Activated CD8-positive, alpha-beta memory T cell treated with anti-CD3 and anti-CD28 coated beads, Interleukin-2, amount 50 U/mL, for 48 hours (primary cell): ENCODE measurements at regions not wholly inside any gene's neighbourhood (a gene's known extent, or its start where the extent isn't known, plus 50 kb on each side); places are given as distances from the start of the nearest gene placed in this dataset.

Experiments used
- DNase-seq: peaks from one replicate; pipeline ENCODE4 v3.0.0-alpha.2; 2020

DNA sequence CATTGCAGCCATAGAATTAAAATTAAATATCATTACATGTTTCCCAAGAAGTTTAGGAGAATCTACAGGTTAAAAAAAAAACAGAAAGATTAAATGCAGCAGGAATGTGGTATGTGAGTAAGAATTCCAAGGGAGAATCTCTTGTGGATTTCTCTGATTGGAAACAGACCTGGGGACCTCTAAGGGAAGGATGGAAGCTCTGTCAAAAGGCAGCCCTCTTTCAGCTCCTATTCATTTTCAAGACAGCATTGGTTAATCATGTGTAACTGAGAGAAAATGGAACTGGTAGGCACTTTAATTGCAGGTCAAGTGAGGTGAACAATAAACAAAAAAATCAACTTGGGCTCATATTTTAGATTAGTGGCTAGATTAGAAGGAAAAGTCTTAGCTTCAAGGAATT, 81.4 kb upstream of the MTPN start:
- no peak for DNase-seq

DNA sequence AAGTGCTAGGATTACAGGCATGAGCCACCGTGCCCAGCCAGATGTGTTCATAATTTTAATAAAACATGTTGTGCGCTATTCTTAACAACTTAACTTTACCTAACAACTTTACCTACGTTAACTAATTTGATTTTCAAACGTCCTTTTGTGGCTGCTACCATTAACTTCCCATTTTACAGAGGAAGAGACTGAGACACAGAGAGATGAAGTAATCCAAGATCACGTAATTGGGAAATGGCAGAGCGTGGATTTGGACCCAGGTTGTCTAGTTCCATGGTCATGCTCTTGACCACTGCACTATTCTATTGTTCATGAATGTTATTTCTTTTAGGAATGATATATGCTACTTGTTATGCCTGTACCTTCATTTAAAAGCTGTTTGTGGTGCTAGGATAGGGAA, 80.3 kb upstream of the MTPN start:
- DNase-seq: no peak

DNA sequence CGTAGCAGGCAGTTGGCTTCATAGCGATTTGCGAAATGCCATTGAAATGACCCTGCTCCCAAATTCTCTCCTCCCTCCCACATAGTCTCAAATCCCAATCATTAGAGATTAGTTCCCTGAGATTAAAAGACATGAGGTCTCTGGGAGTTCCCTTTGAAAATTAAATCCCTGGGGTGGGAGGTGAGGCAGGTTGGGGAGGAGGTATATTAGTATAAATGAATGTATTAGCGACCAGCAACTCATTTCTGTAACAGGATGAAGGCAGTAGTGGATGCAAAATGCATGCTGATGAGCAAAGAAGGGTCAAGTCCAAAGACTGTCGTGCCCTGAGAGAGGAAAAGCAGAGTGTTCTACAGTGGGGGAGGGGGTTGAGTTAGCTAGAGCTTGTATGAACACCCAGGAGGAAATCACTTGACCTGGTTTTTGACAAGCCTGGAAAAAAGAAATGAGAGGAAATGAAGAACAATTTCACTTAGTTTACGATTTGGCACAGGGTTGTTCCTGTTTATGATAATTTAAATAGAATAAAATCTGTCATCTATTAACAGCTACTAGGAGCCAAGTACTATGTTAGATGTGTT, 79.6 kb upstream of the MTPN start:
- DNase-seq: no peak

DNA sequence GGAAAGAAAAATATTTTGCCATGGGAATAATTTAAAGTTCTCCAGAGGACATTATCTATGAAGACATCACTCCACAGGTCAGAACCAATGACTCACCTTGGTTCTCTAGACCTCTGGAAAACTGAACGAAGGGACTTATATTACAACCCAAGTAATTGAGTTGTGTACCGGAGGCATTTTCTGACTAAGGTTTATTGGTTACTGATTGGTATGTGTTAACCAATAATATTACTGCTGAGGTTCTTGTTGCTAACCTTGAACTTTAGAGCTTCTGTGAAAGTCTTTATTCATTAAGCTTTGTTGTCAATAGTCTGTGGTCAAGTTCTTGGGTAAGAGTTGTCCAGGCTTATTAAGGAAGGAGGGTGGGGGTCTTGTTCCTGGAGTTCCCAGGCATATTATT, 78.1 kb upstream of the MTPN start:
- DNase-seq: no peak

DNA sequence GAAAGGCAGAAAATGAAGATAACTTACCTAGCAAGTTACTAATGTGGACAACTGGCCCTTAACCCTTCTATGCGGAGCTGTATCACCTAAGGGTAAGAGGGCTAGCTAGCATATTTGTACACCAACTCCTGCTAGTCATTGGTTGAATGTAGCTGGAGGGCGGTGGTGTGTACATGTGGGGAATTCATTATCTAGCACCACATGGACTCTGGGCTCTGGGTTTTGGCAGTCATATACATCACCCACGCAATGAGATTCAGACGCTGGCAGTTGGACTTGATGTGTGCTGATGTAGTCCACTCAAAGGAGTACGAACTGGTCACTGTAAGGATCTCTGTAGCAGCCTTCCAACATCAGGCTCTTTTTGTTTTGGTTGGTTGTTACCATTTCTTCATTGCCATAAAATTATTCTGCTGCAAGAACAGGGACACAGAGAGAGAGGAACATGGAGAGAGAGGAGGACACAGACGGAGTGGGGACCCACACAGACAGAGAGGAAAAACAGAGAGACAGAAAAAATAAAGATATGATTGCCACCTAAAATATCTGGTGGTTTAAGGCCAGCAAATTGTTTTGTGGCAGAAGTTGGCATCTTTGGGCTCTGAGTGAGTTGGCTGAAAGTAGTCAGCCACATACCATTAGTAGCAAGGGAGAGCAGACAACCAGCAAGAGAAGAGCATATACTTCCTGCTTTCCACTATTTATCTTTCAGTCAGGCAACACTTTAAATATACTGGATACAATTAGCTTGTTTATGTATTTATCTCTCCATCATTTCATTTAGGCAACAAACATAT, 76.7 kb upstream of the MTPN start:
- no peak for DNase-seq

DNA sequence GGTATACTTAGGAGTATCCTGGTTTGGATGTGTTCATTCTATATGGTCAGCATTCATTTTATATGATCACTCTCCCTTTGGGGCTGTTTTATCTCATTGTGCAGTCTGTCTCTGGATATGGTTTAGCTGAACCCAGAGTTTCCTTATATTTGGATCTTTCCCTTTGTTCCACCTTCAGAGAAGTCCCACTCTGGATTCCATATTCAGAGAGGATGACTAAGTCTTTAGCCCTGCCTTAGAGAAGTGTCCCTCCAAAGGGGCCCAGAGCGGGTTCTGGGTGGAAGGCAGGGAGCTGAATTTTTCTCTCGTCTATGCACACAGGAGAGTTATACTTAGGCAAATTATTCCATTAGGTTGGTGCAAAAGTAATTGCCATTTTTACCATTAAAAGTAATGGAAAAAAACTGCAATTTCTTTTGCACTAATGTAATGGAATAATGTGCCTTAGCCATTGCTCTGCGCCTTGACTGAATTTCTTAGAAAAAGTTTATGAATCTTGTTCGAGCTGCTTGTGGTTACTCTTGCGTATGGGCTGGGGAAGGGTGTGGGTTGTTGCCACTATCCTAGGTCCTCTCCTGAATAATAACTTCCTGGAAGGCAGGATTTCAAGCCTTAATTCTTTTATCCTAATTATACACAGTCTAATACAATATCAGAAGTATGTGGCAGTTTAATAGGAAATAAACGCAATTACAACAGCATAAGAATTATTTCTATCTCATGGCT, 74.2 kb upstream of the MTPN start:
- DNase-seq: no peak

DNA sequence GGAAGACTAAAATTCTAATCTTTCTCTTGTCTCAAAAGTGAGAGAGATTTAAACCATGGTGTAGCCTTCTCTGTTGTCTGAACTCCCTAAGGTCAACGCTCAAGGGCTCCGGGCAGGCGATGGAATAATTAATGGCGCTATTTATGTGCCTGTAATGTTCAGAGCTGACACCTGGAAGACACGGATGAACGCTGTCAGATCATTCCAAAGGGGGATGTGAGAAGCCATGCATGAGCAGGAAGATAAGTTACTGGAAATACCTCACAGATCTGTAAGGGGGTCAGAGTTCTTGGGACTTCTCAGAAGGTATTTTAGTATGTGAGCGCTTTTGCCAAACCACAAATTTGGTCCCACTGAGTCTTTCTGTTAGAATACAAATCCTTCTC, 73.3 kb upstream of the MTPN start:
- no peak for DNase-seq

DNA sequence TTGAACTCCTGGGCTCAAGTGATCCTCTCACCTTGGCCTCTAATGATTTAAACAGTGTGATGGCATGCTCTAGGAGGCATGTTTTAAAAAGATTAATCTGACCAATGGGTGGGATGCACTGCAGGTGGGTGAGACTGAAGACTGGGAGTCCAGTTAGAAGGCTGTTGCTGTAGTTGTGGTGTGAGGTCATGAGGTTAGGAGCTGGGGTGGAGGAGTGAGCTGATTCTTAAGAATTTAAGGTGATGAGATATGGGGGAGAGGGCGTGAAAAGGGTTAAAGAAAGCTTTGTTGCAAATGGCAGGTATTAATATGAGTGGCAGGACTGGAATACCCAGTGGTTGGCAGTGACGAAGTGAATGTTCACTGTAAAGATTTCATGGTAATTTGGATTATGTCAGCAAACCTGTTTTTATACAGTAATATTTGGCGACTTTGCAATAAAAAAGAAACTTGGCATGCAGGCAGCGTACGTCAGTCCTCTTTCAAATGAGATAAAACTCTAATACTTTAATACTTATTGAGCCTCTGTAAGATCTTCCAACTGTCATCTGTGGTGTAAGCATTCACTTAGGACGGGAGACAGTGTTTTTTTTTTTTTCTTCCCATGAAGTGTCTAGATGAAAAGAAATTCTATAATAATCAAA, 72.8 kb upstream of the MTPN start:
- DNase-seq: no peak

DNA sequence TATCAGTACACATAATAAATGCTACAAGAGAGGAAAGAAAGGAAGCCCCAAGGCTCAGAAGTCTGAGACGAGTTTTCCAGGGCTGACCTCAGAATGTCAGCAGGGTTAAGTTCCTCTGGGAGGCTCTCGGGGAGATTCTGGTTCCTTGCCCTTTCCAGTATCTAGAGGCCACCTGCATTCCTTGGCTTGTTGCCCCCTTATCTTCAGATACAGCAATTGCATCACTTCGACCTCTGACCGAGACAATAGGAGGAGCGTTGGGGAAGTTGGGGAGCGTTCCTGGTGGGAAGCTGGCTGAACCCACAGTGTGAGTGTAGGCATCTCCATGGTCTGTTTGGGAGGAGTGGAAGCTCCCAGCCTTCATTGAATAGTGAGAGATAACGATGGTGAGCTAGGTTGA, 72.0 kb upstream of the MTPN start:
- no peak for DNase-seq

DNA sequence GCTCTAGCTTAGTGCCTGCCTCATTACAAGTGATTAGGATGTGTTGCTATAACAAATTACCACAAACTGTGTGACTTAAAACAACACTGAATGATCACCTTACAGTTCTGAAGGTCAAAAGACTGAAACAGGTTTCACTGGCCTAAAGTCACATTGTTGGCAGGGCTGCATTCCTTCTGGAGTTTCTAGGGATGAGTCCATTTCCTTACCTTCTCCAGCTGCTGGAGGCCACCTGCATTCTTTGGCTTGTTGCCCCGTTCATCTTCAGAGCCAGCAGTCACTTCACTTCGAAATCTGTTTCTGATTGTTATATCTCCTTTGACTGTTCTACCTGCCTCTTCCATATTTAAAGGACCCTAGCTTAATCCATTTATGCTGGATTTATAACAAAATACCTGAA, 69.4 kb upstream of the MTPN start:
- no peak for DNase-seq

DNA sequence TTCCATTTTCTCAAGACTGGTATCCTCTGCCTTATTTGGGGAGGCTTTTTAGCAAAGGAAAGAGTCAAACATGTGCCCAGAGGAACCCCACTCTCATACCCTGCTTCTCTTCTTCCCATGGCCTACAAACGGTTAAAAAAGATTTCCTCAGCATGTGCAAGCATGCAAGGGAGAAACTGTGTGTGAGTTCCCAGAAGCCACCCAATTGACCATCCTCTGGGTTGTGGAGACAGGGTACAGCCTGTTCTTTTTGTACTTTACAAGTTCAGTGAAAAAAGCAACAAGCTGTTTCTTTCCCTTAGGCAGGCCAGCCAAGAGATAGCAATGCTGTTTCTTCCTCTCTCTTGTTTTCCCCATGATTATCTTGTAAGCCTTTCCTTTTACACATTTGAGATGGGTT, 68.8 kb upstream of the MTPN start:
- no peak for DNase-seq

DNA sequence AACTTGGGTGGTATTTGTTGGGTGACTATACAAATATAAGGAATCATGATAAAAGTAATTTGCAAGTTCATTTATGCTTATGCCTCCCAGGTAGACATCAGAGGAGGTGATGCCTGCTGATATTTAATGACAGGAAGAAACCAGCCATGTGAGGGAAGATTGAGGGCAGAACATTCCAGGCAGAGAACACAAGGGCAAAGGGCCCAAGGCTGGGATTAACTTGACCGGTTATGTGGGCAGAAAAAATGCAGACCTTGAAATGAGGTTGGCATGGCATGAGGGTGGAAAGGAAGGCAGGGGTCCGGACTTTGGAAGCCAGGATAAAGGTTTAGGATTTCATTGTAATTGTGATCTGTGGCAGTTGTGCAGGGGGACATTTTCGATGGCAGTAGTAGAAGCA, 68.0 kb upstream of the MTPN start:
- DNase-seq: no peak

DNA sequence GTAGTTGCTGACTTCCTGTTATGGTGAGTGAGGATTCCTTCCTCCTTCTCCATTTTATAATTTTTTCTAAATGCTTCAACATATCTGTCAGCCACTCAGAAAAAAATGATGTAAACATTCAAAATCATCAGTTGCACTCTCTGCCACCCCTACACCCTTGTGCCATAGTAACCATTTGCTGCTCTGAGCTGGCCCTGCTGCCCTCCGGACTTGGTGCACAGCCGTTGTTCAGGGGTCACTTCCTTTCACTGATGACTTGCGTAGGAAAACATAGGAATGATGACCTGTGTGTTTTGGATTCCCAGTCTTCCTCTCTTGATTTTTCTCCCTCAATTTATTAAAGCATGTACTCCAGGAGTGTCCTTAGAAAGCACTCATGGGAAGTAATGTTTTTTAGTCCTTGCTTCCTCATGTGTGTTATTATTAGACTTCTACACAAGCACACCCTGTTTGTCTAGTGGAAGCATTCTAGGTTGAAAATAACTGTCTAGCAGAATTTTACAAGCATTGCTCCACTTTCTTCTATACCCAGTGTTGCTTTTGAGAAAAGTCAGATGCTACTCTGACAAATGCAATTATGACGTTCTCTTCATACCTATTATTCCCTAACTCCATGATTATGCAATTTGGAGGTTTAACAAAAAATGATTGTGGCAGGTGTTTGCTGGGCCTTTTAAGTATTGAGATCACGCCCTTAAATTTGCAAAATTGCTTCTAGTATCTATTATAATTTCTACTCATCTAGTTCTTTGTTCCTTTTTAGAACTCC, 62.6 kb upstream of the MTPN start:
- no peak for DNase-seq

DNA sequence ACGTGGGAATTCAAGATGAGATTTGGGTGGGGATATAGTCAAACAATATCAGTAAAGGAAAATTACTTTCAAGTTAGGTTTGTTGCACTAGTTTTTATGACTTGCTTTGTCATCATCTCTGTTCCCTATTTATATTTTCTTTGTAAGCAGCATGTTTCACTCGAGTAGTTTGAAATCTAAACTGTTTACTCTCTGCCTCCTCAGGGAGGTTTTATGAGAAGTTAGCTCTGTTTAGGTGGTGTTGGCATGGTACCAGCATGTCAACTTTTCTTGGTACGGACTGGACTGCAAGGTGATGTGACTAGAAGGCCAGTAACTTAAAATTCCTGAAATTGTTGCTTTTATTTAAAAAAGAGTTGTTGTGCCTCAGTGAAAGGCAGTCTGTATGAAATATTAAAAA, 59.2 kb upstream of the MTPN start:
- no peak for DNase-seq

DNA sequence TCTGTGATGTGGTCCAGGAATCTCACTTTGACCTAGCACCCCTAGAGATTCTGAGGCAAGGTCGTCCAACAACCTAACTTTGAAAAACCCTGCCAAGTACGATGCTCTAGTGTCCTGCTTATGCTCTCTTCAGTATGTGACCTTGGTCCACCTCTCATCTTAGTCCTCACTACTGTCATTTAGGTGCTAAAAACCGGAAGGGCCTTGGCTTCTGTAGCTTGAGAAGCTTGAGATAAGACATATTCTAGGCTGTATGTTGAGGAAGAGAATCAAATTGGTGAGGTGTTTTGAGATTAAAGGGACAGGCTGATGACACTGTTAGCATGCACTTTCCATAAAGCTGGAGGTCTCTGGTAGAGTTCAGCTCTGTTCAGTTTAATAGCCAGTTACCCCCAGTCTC, 57.0 kb upstream of the MTPN start:
- no peak for DNase-seq

DNA sequence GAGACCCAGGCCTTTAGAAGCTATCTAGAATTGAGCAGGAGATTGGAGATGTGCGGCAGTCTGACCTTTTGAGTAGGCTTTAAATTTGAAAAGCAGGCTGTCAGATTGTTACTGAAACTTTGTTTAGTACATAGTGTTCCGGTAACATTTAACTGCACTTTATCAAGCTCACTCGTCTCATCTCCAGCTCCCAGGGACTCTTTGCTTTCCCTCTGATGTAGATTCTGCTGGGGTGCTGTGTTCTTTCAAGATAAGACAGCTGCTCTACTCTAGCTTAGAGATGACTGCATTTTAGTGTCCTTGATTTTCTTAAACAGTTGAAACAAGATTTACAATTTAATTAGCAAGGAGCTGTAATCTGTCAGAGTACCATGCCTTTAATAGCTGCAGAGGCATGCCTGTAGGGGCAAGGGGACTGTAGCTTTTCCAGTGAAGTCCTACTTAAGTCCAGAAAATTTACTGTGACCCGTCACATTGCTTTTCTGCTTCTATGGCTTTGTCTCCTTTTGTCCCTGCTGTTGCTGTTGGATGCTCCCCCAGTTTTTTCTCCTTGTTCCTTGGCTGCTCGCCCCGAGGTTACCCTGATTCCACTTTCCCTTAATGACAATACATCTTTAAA, 56.4 kb upstream of the MTPN start:
- DNase-seq: no peak

DNA sequence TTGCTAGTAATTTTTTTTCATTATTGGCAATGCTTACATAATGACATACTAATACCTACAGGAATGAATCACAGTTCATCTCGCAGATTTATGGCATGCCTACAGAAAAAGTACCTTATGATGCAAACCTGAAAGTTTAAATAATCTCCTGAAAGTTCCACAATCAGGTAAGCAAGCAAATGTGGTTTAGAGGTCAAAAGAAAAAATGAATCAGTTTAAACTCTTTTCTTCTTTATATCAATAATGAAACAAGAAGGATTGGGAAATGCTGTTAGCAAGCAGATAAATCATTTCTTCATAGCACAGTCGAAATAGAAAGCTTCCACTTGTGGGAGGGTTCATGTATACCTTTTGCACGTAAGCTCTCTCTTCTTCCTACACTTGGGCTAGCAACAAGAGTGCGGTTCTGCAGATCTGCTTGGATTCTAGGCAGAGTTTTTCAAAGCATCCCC, 53.7 kb upstream of the MTPN start:
- DNase-seq: no peak

DNA sequence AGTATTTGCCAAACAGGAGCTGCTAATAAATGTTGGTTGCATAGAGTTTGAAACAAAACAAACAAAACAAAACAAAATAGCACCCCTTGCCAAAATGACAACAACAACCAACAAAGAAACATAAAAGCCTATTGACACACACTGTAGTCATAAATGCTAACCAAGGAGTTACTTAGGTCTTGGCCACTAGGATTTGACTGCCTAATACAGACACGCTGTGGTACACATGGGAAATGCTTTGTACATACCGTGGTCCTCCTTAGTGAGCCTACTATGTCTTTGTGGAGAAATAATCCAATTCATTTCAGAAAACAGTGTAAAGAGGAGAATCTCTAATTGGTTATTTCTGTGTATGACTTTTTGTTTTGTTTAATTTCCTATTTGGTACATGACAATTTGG, 53.2 kb upstream of the MTPN start:
- no peak for DNase-seq

DNA sequence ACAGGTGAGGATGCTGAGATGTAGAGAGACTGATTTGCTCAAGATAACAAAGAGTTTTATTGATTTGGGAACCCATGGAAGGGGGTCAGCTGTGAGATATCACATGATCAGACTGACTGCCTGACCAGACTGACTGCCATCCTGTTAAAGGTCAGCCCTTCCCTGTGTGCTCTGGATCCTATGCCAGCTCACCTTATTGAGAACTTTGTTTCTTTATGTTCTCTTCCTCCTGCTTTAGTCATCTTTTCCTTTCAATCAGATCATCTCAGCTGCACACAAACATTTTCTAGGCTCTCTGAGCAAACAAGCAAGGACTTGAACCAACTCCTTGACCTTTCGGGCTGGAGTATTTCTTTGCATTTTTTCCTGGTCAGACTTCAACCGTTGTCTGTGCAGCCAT, 50.0 kb upstream of the MTPN start:
- no peak for DNase-seq
